ENCODE measurements at regions not wholly inside any gene's neighbourhood (a gene's known extent, or its start where the extent isn't known, plus 50 kb on each side); places are given as distances from the start of the nearest gene placed in this dataset.
"Not testable (repeated sequence)": the region's sequence is repeated elsewhere in the genome, so short reads cannot be mapped to it uniquely, and the experiment has no call there.

- TF ChIP-seq CREB5 (CRISPR knock-in tag; IDR thresholded peaks at IDR 0.05; ENCODE audit: low read depth): no peak
- TF ChIP-seq OSR1 (CRISPR knock-in tag; IDR thresholded peaks at IDR 0.05): no peak
- TF ChIP-seq ZC3H10 (CRISPR knock-in tag; IDR thresholded peaks at IDR 0.05): no peak
- no peak for TF ChIP-seq TOX (CRISPR knock-in tag; IDR thresholded peaks at IDR 0.05; ENCODE audit: borderline replicate concordance)
Observed at GRCh38 chr16:79882340-79883005, 281.9 kb upstream of the MAF start (continued).

GRCh38 chr16:79881107-79881506 lies 280.6 kb upstream of the MAF start:
- ATAC-seq: not testable (repeated sequence)

- no peak for TF ChIP-seq CSRNP3 (CRISPR knock-in tag; IDR thresholded peaks at IDR 0.05)
- no peak for TF ChIP-seq ZFP3 (CRISPR knock-in tag; IDR thresholded peaks at IDR 0.05)
- no peak for TF ChIP-seq TOX (CRISPR knock-in tag; IDR thresholded peaks at IDR 0.05; ENCODE audit: borderline replicate concordance)
- no peak for TF ChIP-seq BACH2 (CRISPR knock-in tag; IDR thresholded peaks at IDR 0.05; ENCODE audit: borderline replicate concordance)
- TF ChIP-seq PPARA (CRISPR knock-in tag; IDR thresholded peaks at IDR 0.05; ENCODE audit: borderline replicate concordance): no peak
- no peak for TF ChIP-seq ARNTL (CRISPR knock-in tag; IDR thresholded peaks at IDR 0.05; ENCODE audit: borderline replicate concordance, low read depth)
- no peak for TF ChIP-seq RARB (CRISPR knock-in tag; IDR thresholded peaks at IDR 0.05)
- TF ChIP-seq ESRRG (CRISPR knock-in tag; IDR thresholded peaks at IDR 0.05): no peak
- no peak for TF ChIP-seq ZFP30 (CRISPR knock-in tag; IDR thresholded peaks at IDR 0.05)
- TF ChIP-seq ZNF70 (CRISPR knock-in tag; IDR thresholded peaks at IDR 0.05): no peak
- no peak for TF ChIP-seq ZNF8 (CRISPR knock-in tag; IDR thresholded peaks at IDR 0.05)
- no peak for TF ChIP-seq TSHZ2 (CRISPR knock-in tag; IDR thresholded peaks at IDR 0.05)
- no peak for TF ChIP-seq PATZ1 (CRISPR knock-in tag; IDR thresholded peaks at IDR 0.05; ENCODE audit: borderline replicate concordance)
- no peak for TF ChIP-seq SNAI2 (CRISPR knock-in tag; IDR thresholded peaks at IDR 0.05)
- TF ChIP-seq POU6F1 (CRISPR knock-in tag; IDR thresholded peaks at IDR 0.05; ENCODE audit: borderline replicate concordance, low read depth): no peak
- TF ChIP-seq OSR1 (CRISPR knock-in tag; IDR thresholded peaks at IDR 0.05): no peak
- TF ChIP-seq TCF4 (CRISPR knock-in tag; IDR thresholded peaks at IDR 0.05; ENCODE audit: borderline replicate concordance): no peak
- TF ChIP-seq ZC3H10 (CRISPR knock-in tag; IDR thresholded peaks at IDR 0.05): no peak
- no peak for TF ChIP-seq ISL1 (CRISPR knock-in tag; IDR thresholded peaks at IDR 0.05)
- no peak for ATAC-seq
Observed at GRCh38 chr16:79876332-79876730, 275.8 kb upstream of the MAF start.

GRCh38 chr16:79874391-79874790 lies 273.9 kb upstream of the MAF start:
- ATAC-seq: no peak
- no peak for TF ChIP-seq ZC3H10 (CRISPR knock-in tag; IDR thresholded peaks at IDR 0.05)
- no peak for TF ChIP-seq OSR1 (CRISPR knock-in tag; IDR thresholded peaks at IDR 0.05)
